HepG2 (cell line): ENCODE measurements at regions not wholly inside any gene's neighbourhood (a gene's known extent, or its start where the extent isn't known, plus 50 kb on each side); places are given as distances from the start of the nearest gene placed in this dataset.

Experiments
- CTCF ChIP-seq: sonication (generic); formaldehyde crosslinking; IDR thresholded peaks from 2 replicates; pipeline ENCODE4 v1.5.0; 2020; ENCODE audit warnings: mild to moderate bottlenecking, missing genetic modification reagents, moderate library complexity
- E2F2 ChIP-seq: sonication (generic); formaldehyde crosslinking; IDR thresholded peaks from 2 replicates; pipeline ENCODE4 v1.4.0; 2020; ENCODE audit warnings: missing genetic modification reagents, borderline replicate concordance
- EP300 ChIP-seq, 3 experiments: sonication (generic) in 1 of 3; formaldehyde crosslinking in 1 of 3; IDR thresholded peaks; 2 replicates each; pipeline versions ENCODE4 v1.5.1 to v1.6.1; 2011 to 2020; ENCODE audit warnings: low read depth in 2 of 3, low read length in 2 of 3, borderline replicate concordance in 1 of 3, improper control_type of control experiment in 1 of 3, mild to moderate bottlenecking in 1 of 3, missing genetic modification reagents in 1 of 3, moderate library complexity in 1 of 3
- FOXK2 ChIP-seq: fragments of 450-650 bp; IDR thresholded peaks from 2 replicates; pipeline ENCODE4 v1.6.1; 2016
- MAFK ChIP-seq, 2 experiments: IDR thresholded peaks in 1 of 2; conservative IDR thresholded peaks in 1 of 2; 2 replicates each; pipeline ENCODE4 v1.6.1; 2011; ENCODE audit warnings: improper control_type of control experiment in 2 of 2, low read length in 2 of 2
- NCOR1 ChIP-seq: fragments of 200-600 bp; sonication (generic); IDR thresholded peaks from 2 replicates; pipeline ENCODE4 v1.7.0; 2017; ENCODE audit warnings: antibody characterized with exemption, low read length, borderline replicate concordance
- NR3C1 ChIP-seq: sonication (generic); formaldehyde crosslinking; IDR thresholded peaks from 2 replicates; pipeline ENCODE4 v1.4.0; 2020; ENCODE audit warnings: missing genetic modification reagents
- NRL ChIP-seq: sonication (generic); formaldehyde crosslinking; IDR thresholded peaks from 2 replicates; pipeline ENCODE4 v1.5.0; 2020; ENCODE audit warnings: missing genetic modification reagents, mild to moderate bottlenecking, moderate library complexity, borderline replicate concordance
- REST ChIP-seq, 2 experiments: IDR thresholded peaks; 2 replicates each; pipeline ENCODE4 v1.6.1; 2011 to 2012; ENCODE audit warnings: low read length in 2 of 2, borderline replicate concordance in 1 of 2, low read depth in 1 of 2, mild to moderate bottlenecking in 1 of 2, moderate library complexity in 1 of 2
- SAFB2 ChIP-seq: sonication (generic); formaldehyde crosslinking; IDR thresholded peaks from 2 replicates; pipeline ENCODE4 v1.5.1; 2020; ENCODE audit warnings: missing genetic modification reagents, low read depth, mild to moderate bottlenecking, borderline replicate concordance
- ZFX ChIP-seq: sonication (generic); formaldehyde crosslinking; IDR thresholded peaks from 2 replicates; pipeline ENCODE4 v1.4.0; 2020; ENCODE audit warnings: mild to moderate bottlenecking, low read depth, missing genetic modification reagents, moderate library complexity
- ZNF317 ChIP-seq: sonication (generic); formaldehyde crosslinking; IDR thresholded peaks from 2 replicates; pipeline ENCODE4 v1.5.0; 2020; ENCODE audit warnings: mild to moderate bottlenecking, missing genetic modification reagents
- ZNF644 ChIP-seq: IDR thresholded peaks from 2 replicates; pipeline ENCODE4 v1.6.1; 2016; ENCODE audit warnings: low read depth

- TF ChIP-seq MAFK (conservative IDR thresholded peaks at IDR 0.05 in 1 of 2, IDR thresholded peaks at IDR 0.05 in 1 of 2; ENCODE audit: low read length in 2 of 2) (no peak), ZFX (CRISPR knock-in tag) (no peak), NCOR1 (no peak), EP300 (IDR thresholded peaks at IDR 0.05; ENCODE audit: low read depth in 2 of 2, low read length in 2 of 2) (no peak), EP300 (CRISPR knock-in tag; IDR thresholded peaks at IDR 0.05; ENCODE audit: borderline replicate concordance) (no peak), NRL (no peak), FOXK2 (no peak), SAFB2 (CRISPR knock-in tag) (no peak), REST (IDR thresholded peaks at IDR 0.05; ENCODE audit: borderline replicate concordance in 1 of 2, low read depth in 1 of 2, low read length in 2 of 2) (no peak), CTCF (CRISPR knock-in tag) (no peak), ZNF644 (CRISPR knock-in tag) (no peak), ZNF317 (CRISPR knock-in tag) (no peak), NR3C1 (CRISPR knock-in tag) (no peak), E2F2 (CRISPR knock-in tag) (no peak)
These were observed 388.5 kb upstream of the CHRM2 start for GRCh38 chr7:136479922-136480321.
